H1 (cell line): ENCODE measurements at regions not wholly inside any gene's neighbourhood (a gene's known extent, or its start where the extent isn't known, plus 50 kb on each side); places are given as distances from the start of the nearest gene placed in this dataset.

ENCODE experiments used
- CTCF ChIA-PET: fragments of 300-600 bp; sonication (Branson Sonifier 250); formaldehyde crosslinking; loops from one replicate; lab custom pipeline; 2021; ENCODE audit not compliant: partially characterized antibody; lab: Charles Lee
- POLR2A ChIA-PET: fragments of 300-600 bp; sonication (Branson Sonifier 250); formaldehyde crosslinking; loops from one replicate; lab custom pipeline; 2021; ENCODE audit warnings: inconsistent platforms; ENCODE audit not compliant: partially characterized antibody; lab: Charles Lee
- DNase-seq, 2 experiments: peaks; one replicate each; pipeline versions ENCODE4 v3.0.0 to v3.0.0-alpha.2; 2010 to 2022; ENCODE audit warnings: low spot score in 2 of 2, low read depth in 1 of 2, mixed read lengths in 1 of 2
- FAIRE-seq: peaks from 2 replicates; lab custom pipeline; 2011; peaks lifted over from hg19 to GRCh38; lab: Jason Lieb, UNC
- H2AFZ ChIP-seq: 2 replicates; pipeline ENCODE4 v1.8.1; 2012; ENCODE audit warnings: low read length, inconsistent platforms
- H2AK5ac ChIP-seq: 2 replicates; pipeline ENCODE4 v1.6.1; 2013; ENCODE audit warnings: low read depth, low read length
- H2BK120ac ChIP-seq: replicated peaks from 2 replicates; pipeline ENCODE3; 2013; ENCODE audit warnings: low read depth, low read length, inconsistent platforms
- H2BK12ac ChIP-seq: 2 replicates; pipeline ENCODE4 v1.6.1; 2013; ENCODE audit warnings: low read depth, low read length
- H2BK15ac ChIP-seq: 2 replicates; pipeline ENCODE4 v1.6.1; 2013; ENCODE audit warnings: low read length
- H2BK20ac ChIP-seq: 2 replicates; pipeline ENCODE4 v1.6.1; 2013; ENCODE audit warnings: low read length
- H2BK5ac ChIP-seq: 2 replicates; pipeline ENCODE4 v1.6.1; 2013; ENCODE audit warnings: low read depth, low read length
- H3K14ac ChIP-seq: 2 replicates; pipeline ENCODE4 v1.6.1; 2013; ENCODE audit warnings: inconsistent platforms; ENCODE audit not compliant: insufficient read length
- H3K18ac ChIP-seq: 2 replicates; pipeline ENCODE4 v1.6.1; 2013; ENCODE audit warnings: low read length; ENCODE audit errors: extremely low read depth
- H3K23ac ChIP-seq: 2 replicates; pipeline ENCODE4 v1.6.1; 2013; ENCODE audit warnings: inconsistent platforms; ENCODE audit not compliant: insufficient read length
- H3K23me2 ChIP-seq: 2 replicates; pipeline ENCODE4 v1.6.1; 2013; ENCODE audit warnings: low read depth, low read length
- H3K27ac ChIP-seq: 2 replicates; pipeline ENCODE4 v1.6.1; 2011; ENCODE audit warnings: low read depth, low read length, inconsistent platforms
- H3K27me3 ChIP-seq, 4 experiments: replicated peaks in 1 of 4; 1 replicate in 1 of 4; 2 replicates in 3 of 4; pipeline versions ENCODE4 v1.6.1 to v1.8.1; 2011 to 2013; ENCODE audit warnings: low read length in 3 of 4, mild to moderate bottlenecking in 3 of 4, inconsistent platforms in 2 of 4, mixed read lengths in 2 of 4, moderate library complexity in 1 of 4; ENCODE audit not compliant: control insufficient read depth in 3 of 4, insufficient read depth in 3 of 4; ENCODE audit errors: extremely low read depth in 1 of 4
- H3K36me3 ChIP-seq, 4 experiments: 2 replicates each; pipeline versions ENCODE4 v1.6.1 to v1.8.1; 2011 to 2013; ENCODE audit warnings: mild to moderate bottlenecking in 4 of 4, low read length in 3 of 4, moderate library complexity in 2 of 4, control low read depth in 1 of 4, inconsistent platforms in 1 of 4; ENCODE audit not compliant: insufficient read depth in 4 of 4, control insufficient read depth in 2 of 4
- H3K4ac ChIP-seq: replicated peaks from 2 replicates; pipeline ENCODE3; 2013; ENCODE audit warnings: low read length, low read depth, mixed read lengths, inconsistent platforms; ENCODE audit not compliant: insufficient read length
- H3K4me1 ChIP-seq, 4 experiments: replicated peaks in 1 of 4; 1 replicate in 1 of 4; 2 replicates in 3 of 4; pipeline versions ENCODE4 v1.6.1 to v1.8.1; 2011 to 2013; ENCODE audit warnings: low read length in 3 of 4, inconsistent platforms in 2 of 4, mixed read lengths in 1 of 4; ENCODE audit not compliant: insufficient read depth in 4 of 4, control insufficient read depth in 3 of 4
- H3K4me2 ChIP-seq, 2 experiments: 2 replicates each; pipeline versions ENCODE4 v1.6.1 to v1.8.1; 2011 to 2013; ENCODE audit warnings: low read depth in 2 of 2, low read length in 2 of 2, control low read depth in 1 of 2, inconsistent platforms in 1 of 2, mild to moderate bottlenecking in 1 of 2; ENCODE audit not compliant: insufficient read depth in 1 of 2
- H3K4me3 ChIP-seq, 4 experiments: fragments of 200-600, 300-600 bp in 1 of 4; sonication (generic), shearing (Covaris generic), sonication (Bioruptor Twin) in 1 of 4; 2 replicates each; pipeline versions ENCODE4 v1.5.1 to v1.8.1; 2011 to 2016; ENCODE audit warnings: low read length in 4 of 4, low read depth in 3 of 4, control low read depth in 2 of 4, inconsistent platforms in 2 of 4, mild to moderate bottlenecking in 2 of 4, mixed read lengths in 1 of 4, moderate library complexity in 1 of 4; ENCODE audit not compliant: insufficient read depth in 2 of 4; ENCODE audit errors: extremely low read depth in 1 of 4
- H3K56ac ChIP-seq: replicated peaks from 2 replicates; pipeline ENCODE3; 2013; ENCODE audit warnings: low read depth, mild to moderate bottlenecking, mixed read lengths, low read length, inconsistent platforms; ENCODE audit not compliant: insufficient read length
- H3K79me1 ChIP-seq: 2 replicates; pipeline ENCODE4 v1.6.1; 2013; ENCODE audit warnings: low read depth, low read length, control low read depth
- H3K79me2 ChIP-seq, 2 experiments: 2 replicates each; pipeline versions ENCODE4 v1.6.1 to v1.8.1; 2012 to 2013; ENCODE audit warnings: low read length in 2 of 2, mild to moderate bottlenecking in 2 of 2, inconsistent platforms in 1 of 2; ENCODE audit not compliant: insufficient read depth in 2 of 2, control insufficient read depth in 1 of 2
- H3K9ac ChIP-seq, 4 experiments: replicated peaks in 1 of 4; 1 replicate in 1 of 4; 2 replicates in 3 of 4; pipeline versions ENCODE4 v1.6.1 to v1.8.1; 2011 to 2013; ENCODE audit warnings: low read depth in 3 of 4, low read length in 3 of 4, control low read depth in 2 of 4, mild to moderate bottlenecking in 2 of 4, moderate library complexity in 2 of 4, inconsistent platforms in 1 of 4; ENCODE audit errors: extremely low read depth in 1 of 4
- H3K9me3 ChIP-seq, 2 experiments: 2 replicates each; pipeline versions ENCODE4 v1.6.1 to v1.8.1; 2012 to 2013; ENCODE audit warnings: mild to moderate bottlenecking in 2 of 2, moderate library complexity in 2 of 2, control low read depth in 1 of 2, inconsistent platforms in 1 of 2, low read depth in 1 of 2, low read length in 1 of 2, mixed read lengths in 1 of 2; ENCODE audit not compliant: insufficient read depth in 2 of 2
- H4K20me1 ChIP-seq, 2 experiments: replicated peaks in 1 of 2; 2 replicates each; pipeline versions ENCODE3 to v1.8.1; 2011 to 2013; ENCODE audit warnings: inconsistent platforms in 2 of 2, low read length in 2 of 2, mild to moderate bottlenecking in 1 of 2; ENCODE audit not compliant: insufficient read depth in 2 of 2, control insufficient read depth in 1 of 2
- H4K5ac ChIP-seq: 2 replicates; pipeline ENCODE4 v1.6.1; 2013; ENCODE audit warnings: low read length, low read depth, mixed read lengths, inconsistent platforms; ENCODE audit not compliant: insufficient read length
- H4K8ac ChIP-seq: 2 replicates; pipeline ENCODE4 v1.8.0; 2013; ENCODE audit warnings: mild to moderate bottlenecking, moderate library complexity, low read length, inconsistent platforms; ENCODE audit not compliant: insufficient read depth; ENCODE audit errors: extremely low read depth
- H4K91ac ChIP-seq: replicated peaks from 2 replicates; pipeline ENCODE3; 2013; ENCODE audit warnings: low read length, mixed read lengths, inconsistent platforms; ENCODE audit not compliant: insufficient read length
- SIN3A ChIP-seq, 2 experiments: IDR thresholded peaks in 1 of 2; conservative IDR thresholded peaks in 1 of 2; 2 replicates each; pipeline ENCODE4 v1.6.1; 2011 to 2012; ENCODE audit warnings: low read length in 2 of 2, improper control_type of control experiment in 1 of 2, low read depth in 1 of 2, mild to moderate bottlenecking in 1 of 2
- WGBS, 2 experiments: shearing (Covaris generic) in 1 of 2; methylation state at CpG; one replicate each; pipeline versions ENCODE4 v1.1.6 to v1.1.7; 2013 to 2015; ENCODE audit warnings: low lambda C conversion rate in 2 of 2, mixed read lengths in 2 of 2, inconsistent platforms in 1 of 2, low coverage in 1 of 2, missing lambda C conversion rate in 1 of 2; ENCODE audit not compliant: insufficient replicate concordance in 2 of 2, insufficient coverage in 1 of 2, insufficient read length in 1 of 2; ENCODE audit errors: extremely low coverage in 1 of 2, missing lambda C conversion rate in 1 of 2; 5-methylcytosine and 5-hydroxymethylcytosine counted together

DNA sequence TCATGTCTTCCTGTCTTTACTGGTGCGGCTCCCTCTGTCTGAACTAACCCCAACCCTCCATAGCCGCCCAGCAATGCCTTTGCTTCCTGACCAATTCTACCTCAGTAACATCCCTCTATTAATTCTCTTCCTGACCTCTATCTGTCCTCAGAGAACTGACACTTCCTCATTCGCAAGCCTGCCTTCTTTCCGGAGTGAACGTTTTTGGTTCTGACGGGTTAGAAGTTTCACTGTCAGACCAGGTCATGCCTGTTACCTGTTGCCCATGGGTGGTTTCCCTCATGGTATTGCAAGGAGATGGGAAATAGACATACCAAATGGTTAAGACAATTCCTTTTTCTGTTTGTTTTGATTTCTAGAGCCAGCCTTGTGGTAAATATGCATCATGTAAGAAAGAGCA, 453.4 kb upstream of the SLC14A2 start:
- H2BK20ac ChIP-seq, result no peak overlapping the region
- H3K23me2 ChIP-seq, result no peaks in the 10 kb centered on the region
- no peak overlapping the region for H2AK5ac ChIP-seq
- ChIA-PET CTCF (no interaction called here), POLR2A (no interaction called here)
- H2BK12ac ChIP-seq, result no peak overlapping the region
- H3K9me3 ChIP-seq, result no peaks in the 10 kb centered on the region
- H3K9ac ChIP-seq, result no peak overlapping the region
- no peak overlapping the region for H3K14ac ChIP-seq
- no peaks in the 10 kb centered on the region for H3K79me1 ChIP-seq
- H3K36me3 ChIP-seq, result no peaks in the 10 kb centered on the region
- H4K91ac ChIP-seq, result no peak overlapping the region
- FAIRE-seq (no peak), DNase-seq (no peak)
- H2BK15ac ChIP-seq, result no peak overlapping the region
- no peak overlapping the region for H2AFZ ChIP-seq
- H3K56ac ChIP-seq, result no peak overlapping the region
- no peak overlapping the region for H3K4me2 ChIP-seq
- H3K4ac ChIP-seq, result no peak overlapping the region
- H3K4me1 ChIP-seq, result no peaks in the 10 kb centered on the region
- no peaks in the 10 kb centered on the region for H3K79me2 ChIP-seq
- H3K18ac ChIP-seq, result no peak overlapping the region
- WGBS, 2 experiments, result 80% methylated on average over 6 of the region's 6 CpGs; no CpG with 5 or more reads in 1 of the 2 experiments
- H3K4me3 ChIP-seq, result no peak overlapping the region
- no peaks in the 10 kb centered on the region for H3K27me3 ChIP-seq
- H4K8ac ChIP-seq, result no peak overlapping the region
- H3K27ac ChIP-seq, result no peak overlapping the region
- H4K20me1 ChIP-seq, result no peaks in the 10 kb centered on the region
- no peak overlapping the region for H2BK5ac ChIP-seq
- H2BK120ac ChIP-seq, result no peak overlapping the region
- no peak overlapping the region for H3K23ac ChIP-seq
- no peak overlapping the region for H4K5ac ChIP-seq
- TF ChIP-seq SIN3A (conservative IDR thresholded peaks at IDR 0.05 in 1 of 2, IDR thresholded peaks at IDR 0.05 in 1 of 2; ENCODE audit: low read depth in 1 of 2, low read length in 2 of 2), result no peak
